A549 (cell line): ENCODE measurements at regions not wholly inside any gene's neighbourhood (a gene's known extent, or its start where the extent isn't known, plus 50 kb on each side); places are given as distances from the start of the nearest gene placed in this dataset.

ENCODE experiments used
- ATAC-seq, 2 experiments: fragments of 200-7000 bp in 1 of 2; fragments of >200 bp in 1 of 2; cut with Nextera tagmentation in 1 of 2; cut with Tn5 transposase in 1 of 2; 3 replicates each; pipeline versions ENCODE4 v1.8.0 to v1.9.1; 2018 to 2020; ENCODE audit warnings: mild to moderate bottlenecking in 1 of 2, moderate library complexity in 1 of 2
- CTCF ChIA-PET: fragments of 300-600 bp; sonication (Branson Sonifier 250); formaldehyde crosslinking; extraction: SDS; loops from one replicate; lab custom pipeline; 2021; ENCODE audit warnings: antibody characterized with exemption, inconsistent platforms; lab: Yijun Ruan, JAX
- POLR2A ChIA-PET: fragments of 350-600 bp; formaldehyde crosslinking; extraction: SDS; loops from one replicate; lab custom pipeline; 2021; ENCODE audit warnings: antibody characterized with exemption, inconsistent platforms; lab: Yijun Ruan, JAX
- DNase-seq, 2 experiments: peaks; one replicate each; pipeline versions ENCODE4 v3.0.0 to v3.0.0-alpha.2; 2011 to 2016; ENCODE audit warnings: low read depth in 1 of 2, low spot score in 1 of 2
- FAIRE-seq: peaks from 2 replicates; lab custom pipeline; 2011; peaks lifted over from hg19 to GRCh38; lab: Jason Lieb, UNC
- H3K27ac ChIP-seq, 2 experiments: fragments of >200 bp; sonication (Bioruptor Twin); formaldehyde crosslinking; 3 replicates each; pipeline ENCODE4 v1.5.1; 2016 to 2017
- H3K4me1 ChIP-seq: fragments of >200 bp; sonication (Bioruptor Twin); formaldehyde crosslinking; 3 replicates; pipeline ENCODE4 v1.6.1; 2016
- H3K4me2 ChIP-seq: fragments of >200 bp; sonication (Bioruptor Twin); formaldehyde crosslinking; 3 replicates; pipeline ENCODE4 v1.6.1; 2016
- H3K4me3 ChIP-seq: fragments of >200 bp; sonication (Bioruptor Twin); formaldehyde crosslinking; 3 replicates; pipeline ENCODE4 v1.5.1; 2016
- H3K9me3 ChIP-seq: fragments of >200 bp; sonication (Bioruptor Twin); formaldehyde crosslinking; 3 replicates; pipeline ENCODE4 v1.6.1; 2016
- CBX2 ChIP-seq: fragments of 200-600 bp; sonication (generic); IDR thresholded peaks from 2 replicates; pipeline ENCODE4 v1.6.1; 2016; ENCODE audit warnings: low read depth, mild to moderate bottlenecking, borderline replicate concordance
- CBX8 ChIP-seq: fragments of 200-600 bp; sonication (generic); IDR thresholded peaks from 2 replicates; pipeline ENCODE4 v1.6.1; 2016
- CEBPB ChIP-seq, 2 experiments: fragments of >200 bp in 1 of 2; sonication (Bioruptor Twin) in 1 of 2; formaldehyde crosslinking in 1 of 2; IDR thresholded peaks; 2 replicates each; pipeline ENCODE4 v1.6.1; 2012 to 2016
- CHD4 ChIP-seq: fragments of 200-600 bp; sonication (generic); IDR thresholded peaks from 2 replicates; pipeline ENCODE4 v1.6.1; 2016; ENCODE audit warnings: antibody characterized with exemption, mild to moderate bottlenecking, borderline replicate concordance
- EP300 ChIP-seq, 2 experiments: fragments of >200 bp; sonication (Bioruptor Twin); formaldehyde crosslinking; IDR thresholded peaks; 2 replicates in 1 of 2; 3 replicates in 1 of 2; pipeline ENCODE4 v1.6.1; 2016 to 2017
- FOSL2 ChIP-seq, 2 experiments: fragments of 450-650 bp in 1 of 2; fragments of >200 bp in 1 of 2; sonication (Bioruptor Twin) in 1 of 2; formaldehyde crosslinking; IDR thresholded peaks; 2 replicates each; pipeline versions ENCODE4 v1.5.0 to v1.6.1; 2016 to 2020; ENCODE audit warnings: mild to moderate bottlenecking in 1 of 2, moderate library complexity in 1 of 2
- GATA3 ChIP-seq: IDR thresholded peaks from 2 replicates; pipeline ENCODE4 v1.6.1; 2012; ENCODE audit warnings: borderline replicate concordance
- HDAC2 ChIP-seq: fragments of 200-600 bp; sonication (generic); IDR thresholded peaks from 2 replicates; pipeline ENCODE4 v1.6.1; 2016
- HEYL ChIP-seq: fragments of 250-450 bp; sonication (Bioruptor Pico); IDR thresholded peaks from 2 replicates; pipeline ENCODE4 v1.8.0; 2021; ENCODE audit warnings: mild to moderate bottlenecking, moderate library complexity
- JUN ChIP-seq, 2 experiments: fragments of >200 bp; sonication (Bioruptor Twin); formaldehyde crosslinking; IDR thresholded peaks; 2 replicates in 1 of 2; 3 replicates in 1 of 2; pipeline ENCODE4 v1.6.1; 2016 to 2017
- MAFK ChIP-seq: fragments of 450-650 bp; IDR thresholded peaks from 2 replicates; pipeline ENCODE4 v1.6.1; 2014; ENCODE audit not compliant: partially characterized antibody
- MYC ChIP-seq: IDR thresholded peaks from 2 replicates; pipeline ENCODE4 v1.6.1; 2012; ENCODE audit warnings: mild to moderate bottlenecking, inconsistent platforms, low read length, improper control_type of control experiment, borderline replicate concordance
- NPAS2 ChIP-seq: fragments of 250-450 bp; sonication (Bioruptor Pico); IDR thresholded peaks from 2 replicates; pipeline ENCODE4 v1.8.0; 2022; ENCODE audit warnings: mild to moderate bottlenecking, moderate library complexity, borderline replicate concordance
- PHF8 ChIP-seq: fragments of 200-600 bp; sonication (generic); IDR thresholded peaks from 2 replicates; pipeline ENCODE4 v1.6.1; 2016; ENCODE audit warnings: low read depth, mild to moderate bottlenecking, antibody characterized with exemption, moderate library complexity, borderline replicate concordance
- RNF2 ChIP-seq: fragments of 200-600 bp; sonication (generic); IDR thresholded peaks from 2 replicates; pipeline ENCODE4 v1.6.1; 2016; ENCODE audit warnings: low read depth, mild to moderate bottlenecking, antibody characterized with exemption, moderate library complexity, borderline replicate concordance
- SMC3 ChIP-seq: fragments of >200 bp; sonication (Bioruptor Twin); formaldehyde crosslinking; IDR thresholded peaks from 3 replicates; pipeline ENCODE4 v1.6.1; 2018; ENCODE audit warnings: inconsistent platforms
- SREBF2 ChIP-seq: fragments of 450-650 bp; IDR thresholded peaks from 2 replicates; pipeline ENCODE4 v1.6.1; 2014; ENCODE audit warnings: mild to moderate bottlenecking, moderate library complexity
- ZC3H11A ChIP-seq: fragments of 450-650 bp; IDR thresholded peaks from 2 replicates; pipeline ENCODE4 v1.6.1; 2014; ENCODE audit warnings: antibody characterized with exemption, mild to moderate bottlenecking
- ZSCAN20 ChIP-seq: fragments of 250-450 bp; sonication (Bioruptor Pico); IDR thresholded peaks from 2 replicates; pipeline ENCODE4 v1.8.0; 2022; ENCODE audit warnings: mild to moderate bottlenecking, moderate library complexity
- WGBS: methylation state at CpG from one replicate; pipeline ENCODE4 v1.1.6; 2017; ENCODE audit errors: missing lambda C conversion rate; 5-methylcytosine and 5-hydroxymethylcytosine counted together
- TF ChIP-seq, protein P1 (sequence below): fragments of >200 bp; sonication (Bioruptor Twin); formaldehyde crosslinking; IDR thresholded peaks from 3 replicates; pipeline ENCODE4 v1.6.1; 2016
- TF ChIP-seq, protein P2 (sequence below): fragments of 250-450 bp; sonication (Bioruptor Pico); IDR thresholded peaks from 2 replicates; pipeline ENCODE4 v1.5.0; 2020; ENCODE audit warnings: low read depth, mild to moderate bottlenecking, moderate library complexity
- TF ChIP-seq, protein P3 (sequence below): fragments of >200 bp; sonication (Bioruptor Twin); formaldehyde crosslinking; IDR thresholded peaks from 3 replicates; pipeline ENCODE4 v1.5.1; 2016
- TF ChIP-seq, protein P4 (sequence below): fragments of 250-450 bp; sonication (Bioruptor Pico); IDR thresholded peaks from 2 replicates; pipeline ENCODE4 v1.5.0; 2021; ENCODE audit warnings: mild to moderate bottlenecking, moderate library complexity, borderline replicate concordance
- TF ChIP-seq, protein P5 (sequence below): fragments of 200-600 bp; sonication (generic); IDR thresholded peaks from 2 replicates; pipeline ENCODE4 v1.6.1; 2016; ENCODE audit warnings: antibody characterized with exemption, mild to moderate bottlenecking, moderate library complexity

DNA sequence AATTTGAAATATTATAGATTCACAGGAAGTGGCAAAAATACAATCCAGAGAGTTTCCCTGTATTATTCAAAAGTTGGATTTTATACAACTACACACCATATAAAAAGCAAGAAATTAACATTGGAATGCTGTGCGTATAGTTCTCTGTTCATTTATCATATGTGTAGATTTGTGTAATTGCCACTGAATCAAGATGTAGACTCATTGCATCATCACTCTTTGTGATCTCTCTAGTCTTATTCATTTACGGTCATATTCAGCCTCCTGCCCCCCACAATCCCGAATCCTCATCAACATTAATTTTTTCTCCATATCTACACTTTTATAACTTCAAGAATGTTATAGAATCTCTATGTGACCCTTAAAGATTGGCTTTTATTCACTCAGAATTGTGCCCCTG is 390.6 kb upstream of the B3GAT1 start:
- no peak for ATAC-seq
- no peak for TF ChIP-seq GATA3
- TF ChIP-seq EP300 (IDR thresholded peaks at IDR 0.05): no peak
- no peak for TF ChIP-seq MYC
- no peak for TF ChIP-seq HEYL (CRISPR knock-in tag)
- no peak for TF ChIP-seq JUN (IDR thresholded peaks at IDR 0.05)
- no peak for TF ChIP-seq FOSL2 (IDR thresholded peaks at IDR 0.05)
- no peak for TF ChIP-seq FOSL2 (CRISPR knock-in tag; IDR thresholded peaks at IDR 0.05)
- no peak for TF ChIP-seq NPAS2 (CRISPR knock-in tag)
- TF ChIP-seq CBX2: no peak
- TF ChIP-seq RNF2: no peak
- no peak for TF ChIP-seq PHF8
- TF ChIP-seq, protein P1, sequence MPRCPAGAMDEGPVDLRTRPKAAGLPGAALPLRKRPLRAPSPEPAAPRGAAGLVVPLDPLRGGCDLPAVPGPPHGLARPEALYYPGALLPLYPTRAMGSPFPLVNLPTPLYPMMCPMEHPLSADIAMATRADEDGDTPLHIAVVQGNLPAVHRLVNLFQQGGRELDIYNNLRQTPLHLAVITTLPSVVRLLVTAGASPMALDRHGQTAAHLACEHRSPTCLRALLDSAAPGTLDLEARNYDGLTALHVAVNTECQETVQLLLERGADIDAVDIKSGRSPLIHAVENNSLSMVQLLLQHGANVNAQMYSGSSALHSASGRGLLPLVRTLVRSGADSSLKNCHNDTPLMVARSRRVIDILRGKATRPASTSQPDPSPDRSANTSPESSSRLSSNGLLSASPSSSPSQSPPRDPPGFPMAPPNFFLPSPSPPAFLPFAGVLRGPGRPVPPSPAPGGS: no peak
- ChIA-PET CTCF (no interaction called here), POLR2A (no interaction called here)
- DNase-seq: no peak
- Histone ChIP-seq H3K9me3 (no peaks in the 10 kb centered on the region), H3K4me3 (no peak overlapping the region), H3K4me1 (no peaks in the 10 kb centered on the region), H3K4me2 (no peak overlapping the region; the same call in 2 of the 3 replicates), H3K27ac (no peak overlapping the region)
- FAIRE-seq: no peak
- WGBS: 67% methylated on average over 3 of the region's 3 CpGs

DNA sequence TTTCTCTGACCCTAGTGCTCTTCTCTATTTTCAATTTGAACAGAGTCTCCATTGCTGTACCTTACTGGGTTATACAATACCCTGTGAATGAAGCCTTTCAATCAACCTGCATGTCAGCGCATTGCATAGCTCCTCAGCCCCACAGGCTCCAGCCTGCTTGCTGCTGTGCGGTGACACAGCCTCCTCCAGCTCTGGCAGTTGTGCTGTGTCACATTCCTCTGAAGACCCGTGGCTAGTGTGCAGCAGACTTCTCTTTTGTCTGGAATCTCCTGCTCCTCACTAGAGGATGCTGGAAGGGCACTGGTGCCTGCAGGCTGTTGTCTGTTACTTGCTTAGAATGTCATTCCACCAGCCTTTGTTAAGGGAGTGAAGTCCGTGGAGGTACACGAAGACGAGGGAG is 390.1 kb upstream of the B3GAT1 start:
- TF ChIP-seq CEBPB (IDR thresholded peaks at IDR 0.05) (no peak), ZSCAN20 (CRISPR knock-in tag) (no peak), HDAC2 (no peak), ZC3H11A (no peak), MAFK (no peak), CBX8 (no peak), RNF2 (no peak), CHD4 (no peak), HEYL (CRISPR knock-in tag) (no peak), SMC3 (no peak), SREBF2 (no peak)
- TF ChIP-seq, protein P2, sequence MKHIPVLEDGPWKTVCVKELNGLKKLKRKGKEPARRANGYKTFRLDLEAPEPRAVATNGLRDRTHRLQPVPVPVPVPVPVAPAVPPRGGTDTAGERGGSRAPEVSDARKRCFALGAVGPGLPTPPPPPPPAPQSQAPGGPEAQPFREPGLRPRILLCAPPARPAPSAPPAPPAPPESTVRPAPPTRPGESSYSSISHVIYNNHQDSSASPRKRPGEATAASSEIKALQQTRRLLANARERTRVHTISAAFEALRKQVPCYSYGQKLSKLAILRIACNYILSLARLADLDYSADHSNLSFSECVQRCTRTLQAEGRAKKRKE (CRISPR knock-in tag): no peak
- TF ChIP-seq, protein P3, sequence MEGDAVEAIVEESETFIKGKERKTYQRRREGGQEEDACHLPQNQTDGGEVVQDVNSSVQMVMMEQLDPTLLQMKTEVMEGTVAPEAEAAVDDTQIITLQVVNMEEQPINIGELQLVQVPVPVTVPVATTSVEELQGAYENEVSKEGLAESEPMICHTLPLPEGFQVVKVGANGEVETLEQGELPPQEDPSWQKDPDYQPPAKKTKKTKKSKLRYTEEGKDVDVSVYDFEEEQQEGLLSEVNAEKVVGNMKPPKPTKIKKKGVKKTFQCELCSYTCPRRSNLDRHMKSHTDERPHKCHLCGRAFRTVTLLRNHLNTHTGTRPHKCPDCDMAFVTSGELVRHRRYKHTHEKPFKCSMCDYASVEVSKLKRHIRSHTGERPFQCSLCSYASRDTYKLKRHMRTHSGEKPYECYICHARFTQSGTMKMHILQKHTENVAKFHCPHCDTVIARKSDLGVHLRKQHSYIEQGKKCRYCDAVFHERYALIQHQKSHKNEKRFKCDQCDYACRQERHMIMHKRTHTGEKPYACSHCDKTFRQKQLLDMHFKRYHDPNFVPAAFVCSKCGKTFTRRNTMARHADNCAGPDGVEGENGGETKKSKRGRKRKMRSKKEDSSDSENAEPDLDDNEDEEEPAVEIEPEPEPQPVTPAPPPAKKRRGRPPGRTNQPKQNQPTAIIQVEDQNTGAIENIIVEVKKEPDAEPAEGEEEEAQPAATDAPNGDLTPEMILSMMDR: no peak
- TF ChIP-seq, protein P4, sequence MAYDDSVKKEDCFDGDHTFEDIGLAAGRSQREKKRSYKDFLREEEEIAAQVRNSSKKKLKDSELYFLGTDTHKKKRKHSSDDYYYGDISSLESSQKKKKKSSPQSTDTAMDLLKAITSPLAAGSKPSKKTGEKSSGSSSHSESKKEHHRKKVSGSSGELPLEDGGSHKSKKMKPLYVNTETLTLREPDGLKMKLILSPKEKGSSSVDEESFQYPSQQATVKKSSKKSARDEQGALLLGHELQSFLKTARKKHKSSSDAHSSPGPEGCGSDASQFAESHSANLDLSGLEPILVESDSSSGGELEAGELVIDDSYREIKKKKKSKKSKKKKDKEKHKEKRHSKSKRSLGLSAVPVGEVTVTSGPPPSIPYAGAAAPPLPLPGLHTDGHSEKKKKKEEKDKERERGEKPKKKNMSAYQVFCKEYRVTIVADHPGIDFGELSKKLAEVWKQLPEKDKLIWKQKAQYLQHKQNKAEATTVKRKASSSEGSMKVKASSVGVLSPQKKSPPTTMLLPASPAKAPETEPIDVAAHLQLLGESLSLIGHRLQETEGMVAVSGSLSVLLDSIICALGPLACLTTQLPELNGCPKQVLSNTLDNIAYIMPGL (CRISPR knock-in tag): no peak
- TF ChIP-seq, protein P5, sequence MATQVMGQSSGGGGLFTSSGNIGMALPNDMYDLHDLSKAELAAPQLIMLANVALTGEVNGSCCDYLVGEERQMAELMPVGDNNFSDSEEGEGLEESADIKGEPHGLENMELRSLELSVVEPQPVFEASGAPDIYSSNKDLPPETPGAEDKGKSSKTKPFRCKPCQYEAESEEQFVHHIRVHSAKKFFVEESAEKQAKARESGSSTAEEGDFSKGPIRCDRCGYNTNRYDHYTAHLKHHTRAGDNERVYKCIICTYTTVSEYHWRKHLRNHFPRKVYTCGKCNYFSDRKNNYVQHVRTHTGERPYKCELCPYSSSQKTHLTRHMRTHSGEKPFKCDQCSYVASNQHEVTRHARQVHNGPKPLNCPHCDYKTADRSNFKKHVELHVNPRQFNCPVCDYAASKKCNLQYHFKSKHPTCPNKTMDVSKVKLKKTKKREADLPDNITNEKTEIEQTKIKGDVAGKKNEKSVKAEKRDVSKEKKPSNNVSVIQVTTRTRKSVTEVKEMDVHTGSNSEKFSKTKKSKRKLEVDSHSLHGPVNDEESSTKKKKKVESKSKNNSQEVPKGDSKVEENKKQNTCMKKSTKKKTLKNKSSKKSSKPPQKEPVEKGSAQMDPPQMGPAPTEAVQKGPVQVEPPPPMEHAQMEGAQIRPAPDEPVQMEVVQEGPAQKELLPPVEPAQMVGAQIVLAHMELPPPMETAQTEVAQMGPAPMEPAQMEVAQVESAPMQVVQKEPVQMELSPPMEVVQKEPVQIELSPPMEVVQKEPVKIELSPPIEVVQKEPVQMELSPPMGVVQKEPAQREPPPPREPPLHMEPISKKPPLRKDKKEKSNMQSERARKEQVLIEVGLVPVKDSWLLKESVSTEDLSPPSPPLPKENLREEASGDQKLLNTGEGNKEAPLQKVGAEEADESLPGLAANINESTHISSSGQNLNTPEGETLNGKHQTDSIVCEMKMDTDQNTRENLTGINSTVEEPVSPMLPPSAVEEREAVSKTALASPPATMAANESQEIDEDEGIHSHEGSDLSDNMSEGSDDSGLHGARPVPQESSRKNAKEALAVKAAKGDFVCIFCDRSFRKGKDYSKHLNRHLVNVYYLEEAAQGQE: no peak
- H3K4me1 ChIP-seq: no peaks in the 10 kb centered on the region
- ChIA-PET CTCF (no interaction called here), POLR2A (no interaction called here)
- no peak for DNase-seq
- peak in 1 of 2 experiments; percentile 74; a peak in 3 of 6 replicates for ATAC-seq
- no peak overlapping the region for H3K4me3 ChIP-seq
- FAIRE-seq: no peak
- 12% methylated on average over 6 of the region's 6 CpGs for WGBS
- no peak overlapping the region; the same call in 2 of the 3 replicates for H3K4me2 ChIP-seq
- H3K9me3 ChIP-seq: no peaks in the 10 kb centered on the region
- H3K27ac ChIP-seq: no peak overlapping the region
